LHCN-M2 (cell line): ENCODE measurements at regions not wholly inside any gene's neighbourhood (a gene's known extent, or its start where the extent isn't known, plus 50 kb on each side); places are given as distances from the start of the nearest gene placed in this dataset.
"Not testable (repeated sequence)": the region's sequence is repeated elsewhere in the genome, so short reads cannot be mapped to it uniquely, and the experiment has no call there.

Experiments used
- DNase-seq: peaks from one replicate; pipeline ENCODE4 v3.0.0-alpha.2; 2012; ENCODE audit warnings: low read depth

DNA sequence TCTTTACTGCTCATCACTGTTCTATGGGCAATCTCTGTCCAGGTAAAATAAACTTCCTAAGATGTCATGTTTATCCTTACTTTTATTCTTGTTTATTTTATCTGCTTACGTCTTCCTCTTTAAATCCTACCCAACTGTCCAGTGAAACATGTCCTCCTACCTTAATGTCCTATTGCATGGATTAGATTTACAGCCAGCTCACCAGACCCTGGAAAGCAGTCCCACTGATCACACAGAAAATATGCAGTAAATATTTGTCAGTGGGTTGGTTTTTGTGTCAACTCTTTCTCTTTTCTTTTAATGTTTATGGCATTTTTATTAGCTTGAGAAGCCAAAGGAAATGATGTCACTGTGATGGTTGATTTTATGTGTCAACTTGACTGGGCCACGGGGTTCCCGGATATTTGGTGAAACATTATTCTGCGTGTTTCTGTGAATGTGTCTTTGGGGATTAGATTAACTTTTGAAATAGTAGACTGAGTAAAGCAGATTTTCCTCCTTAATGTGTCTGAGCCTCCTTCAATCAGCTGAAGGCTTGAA lies 258.3 kb downstream of the SRGAP2C start:
- peak; percentile 1 for DNase-seq

DNA sequence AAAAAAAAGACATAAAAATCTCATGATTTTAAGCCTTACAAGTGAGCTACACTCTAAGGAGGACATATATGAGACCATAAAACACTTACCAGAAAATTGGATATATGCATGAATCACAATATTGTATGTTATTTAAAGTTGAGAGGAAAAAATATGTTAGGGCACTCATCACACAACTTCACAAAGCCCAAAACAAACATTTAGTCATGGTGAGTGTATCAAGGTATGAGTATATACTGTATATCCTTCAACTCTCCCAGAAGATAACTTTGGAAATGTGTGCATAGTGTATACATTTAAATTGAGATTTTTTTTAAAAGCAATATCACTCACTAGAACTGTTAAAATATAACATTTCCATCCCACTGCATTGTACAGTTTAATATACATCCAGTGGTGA lies 259.3 kb downstream of the SRGAP2C start:
- DNase-seq = no peak

DNA sequence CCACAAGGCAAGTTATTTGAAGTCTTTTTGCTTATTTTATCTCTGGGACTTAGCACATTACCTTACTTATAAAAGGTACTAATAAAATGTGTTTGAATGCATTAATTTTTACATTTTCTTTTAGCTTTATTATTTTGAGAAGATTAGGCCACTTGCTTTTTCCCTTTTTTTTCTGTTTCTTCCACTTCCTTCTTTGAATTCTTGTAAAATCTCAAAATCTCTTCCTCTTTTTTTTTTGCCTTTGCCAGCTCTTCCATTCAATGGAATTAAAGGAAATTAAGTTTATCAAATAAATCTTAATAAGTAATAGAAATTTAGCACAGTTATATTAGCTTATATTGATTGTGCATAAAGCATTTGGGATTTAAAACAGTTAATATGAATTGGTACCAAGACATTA lies 260.9 kb downstream of the SRGAP2C start:
- DNase-seq = no peak

DNA sequence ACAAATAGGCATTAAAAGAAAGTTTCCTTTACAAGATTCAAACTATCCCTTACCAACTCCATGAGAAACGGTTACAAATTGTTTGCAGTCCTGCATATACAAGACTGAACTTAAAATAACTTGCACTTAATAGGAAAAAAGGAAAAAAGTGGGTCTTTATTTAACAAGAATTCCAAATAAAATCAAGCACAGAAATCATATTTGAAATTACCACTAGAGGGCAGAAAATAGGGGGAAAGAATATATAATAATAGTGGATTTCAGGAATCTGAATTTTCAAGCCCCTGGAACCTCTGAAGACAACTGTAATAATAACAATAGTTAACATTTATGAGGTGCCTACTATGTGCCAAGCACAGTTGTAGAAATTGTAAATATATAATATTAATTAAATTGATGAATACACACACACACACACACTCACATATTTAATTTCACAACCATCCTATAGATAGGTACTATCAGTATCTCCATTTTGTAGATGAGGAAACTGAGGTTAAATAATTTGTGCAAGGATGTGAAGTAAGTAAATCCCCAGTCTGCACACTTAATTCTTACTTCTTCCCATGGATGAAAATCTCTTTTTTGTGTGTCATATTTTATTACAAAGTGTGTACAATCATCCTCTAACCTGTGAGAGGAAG lies 262.6 kb downstream of the SRGAP2C start:
- peak; percentile 8 for DNase-seq

DNA sequence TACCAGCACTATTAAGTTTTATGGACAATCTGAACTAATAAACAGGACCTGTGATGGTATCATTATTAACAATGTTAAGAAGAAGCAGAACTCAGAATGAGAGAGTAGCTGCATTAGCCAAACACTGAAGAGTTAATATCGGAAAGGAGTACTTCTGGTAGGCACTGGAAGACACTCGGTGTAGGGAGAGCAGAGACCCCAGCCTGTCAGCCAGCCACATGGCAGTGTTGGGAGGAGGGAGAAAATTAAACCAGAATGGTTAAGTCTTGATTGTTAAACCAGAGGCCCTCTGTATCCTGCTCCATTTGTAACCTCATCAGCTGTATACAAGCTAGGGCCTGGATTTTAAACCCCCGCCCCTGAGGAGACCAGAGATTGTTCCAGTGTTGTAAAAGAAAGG lies 263.3 kb downstream of the SRGAP2C start:
- DNase-seq = not testable (repeated sequence)

DNA sequence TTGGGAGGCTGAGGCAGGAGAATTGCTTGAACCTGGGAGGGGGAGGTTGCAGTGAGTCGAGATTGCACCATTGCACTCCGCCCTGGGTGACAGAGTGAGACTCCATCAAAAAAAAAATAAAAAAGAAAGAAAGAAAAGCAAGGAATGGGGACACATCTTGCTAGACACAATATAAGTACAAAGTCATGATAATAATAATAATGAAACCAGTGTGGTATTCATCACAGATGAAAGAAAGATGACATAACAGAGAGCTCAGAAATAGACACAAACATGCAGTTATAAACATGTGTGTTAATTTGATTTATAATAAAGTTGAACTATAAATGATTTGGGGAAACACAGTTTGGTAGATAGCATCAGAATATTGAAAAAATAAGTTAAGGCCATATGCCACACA lies 264.1 kb downstream of the SRGAP2C start:
- DNase-seq = no peak

DNA sequence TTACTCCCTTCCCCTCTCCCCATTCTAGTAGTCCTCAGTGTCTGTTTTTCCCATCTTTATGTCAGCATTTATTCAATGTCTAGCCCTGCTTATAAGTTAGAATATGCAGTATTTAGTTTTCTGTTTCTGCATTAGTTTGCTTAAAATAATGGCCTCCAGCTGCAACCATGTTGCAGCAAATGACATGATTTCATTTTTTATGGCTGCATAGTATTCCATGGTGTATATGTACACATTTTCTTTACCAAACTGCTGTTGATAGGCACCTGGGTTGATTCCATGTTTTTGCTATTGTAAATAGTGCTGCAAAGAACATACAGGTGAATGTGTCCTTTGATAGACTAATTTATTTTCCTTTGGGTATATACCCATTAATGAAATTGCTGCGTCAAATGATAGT lies 267.7 kb downstream of the SRGAP2C start:
- DNase-seq = no peak

DNA sequence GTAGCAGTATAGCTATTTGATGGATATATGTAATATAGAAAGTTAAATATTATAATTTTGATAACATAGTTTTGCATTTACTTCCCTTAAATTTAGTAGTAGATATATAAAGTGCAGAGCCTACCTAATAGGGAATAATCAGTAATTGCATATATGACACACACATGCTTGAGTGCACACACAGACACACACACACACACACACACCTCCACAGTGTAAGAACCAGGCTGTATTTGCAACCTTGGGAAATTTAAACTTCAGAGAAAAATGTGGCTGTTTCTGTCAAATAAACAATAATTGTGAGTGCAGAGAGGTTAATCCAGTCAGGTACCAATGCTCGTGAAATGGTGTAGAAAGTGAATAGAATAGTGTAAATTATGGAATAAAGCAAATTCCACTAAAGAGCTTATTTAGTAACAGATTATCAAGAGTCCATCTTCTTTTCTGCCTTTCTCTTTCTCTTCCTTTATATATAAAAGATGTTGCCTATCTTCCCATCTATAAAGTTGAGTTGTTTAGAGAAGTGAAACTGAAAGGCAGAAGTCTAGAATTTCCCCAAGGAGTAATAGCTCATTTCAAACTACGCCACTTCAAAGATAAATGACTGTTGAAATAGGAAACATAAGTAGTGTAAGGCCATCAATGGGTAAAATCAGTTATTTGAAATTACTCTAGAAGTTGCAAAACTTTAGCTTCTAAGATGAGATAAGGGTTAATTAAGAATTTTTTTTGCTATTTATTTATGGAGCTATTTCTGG lies 273.7 kb downstream of the SRGAP2C start:
- DNase-seq = no peak

DNA sequence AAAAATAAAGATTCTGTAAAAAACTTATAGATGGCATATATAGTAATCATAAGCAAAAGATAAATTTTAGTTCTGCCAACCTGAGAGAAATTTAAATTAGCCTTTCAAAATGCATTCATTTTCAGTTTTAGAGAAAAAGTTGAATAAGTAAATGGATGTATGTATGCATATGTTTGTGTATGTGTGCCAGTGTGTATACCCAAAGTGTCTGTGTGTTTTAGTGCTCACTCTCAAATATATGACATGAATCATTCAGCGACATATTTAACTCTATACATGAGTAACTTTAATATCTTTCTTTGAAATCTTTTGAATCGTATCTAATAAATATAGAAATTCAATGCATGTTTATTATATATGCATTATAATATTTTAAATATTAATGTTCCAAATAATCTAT lies 274.5 kb downstream of the SRGAP2C start:
- DNase-seq = no peak

DNA sequence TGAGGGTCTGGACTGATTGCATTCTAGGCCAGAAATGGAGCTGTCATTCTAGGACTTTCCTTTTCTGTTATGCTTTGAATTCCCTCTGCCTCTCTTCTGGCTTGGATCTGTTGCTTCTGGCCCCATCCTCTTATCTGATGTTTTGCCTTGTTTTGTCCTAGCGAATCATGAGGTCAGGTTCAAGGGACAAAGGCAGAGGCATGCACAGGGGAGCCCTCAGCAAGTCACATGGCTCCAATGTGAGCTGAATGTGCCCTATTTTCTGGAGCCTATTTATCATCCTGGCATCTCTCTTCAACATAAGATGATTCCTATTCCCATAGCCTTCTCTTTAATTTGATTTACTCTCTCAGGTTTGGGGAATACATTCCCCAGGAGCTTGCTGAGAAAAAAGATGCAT lies 284.6 kb downstream of the SRGAP2C start:
- not testable (repeated sequence) for DNase-seq

DNA sequence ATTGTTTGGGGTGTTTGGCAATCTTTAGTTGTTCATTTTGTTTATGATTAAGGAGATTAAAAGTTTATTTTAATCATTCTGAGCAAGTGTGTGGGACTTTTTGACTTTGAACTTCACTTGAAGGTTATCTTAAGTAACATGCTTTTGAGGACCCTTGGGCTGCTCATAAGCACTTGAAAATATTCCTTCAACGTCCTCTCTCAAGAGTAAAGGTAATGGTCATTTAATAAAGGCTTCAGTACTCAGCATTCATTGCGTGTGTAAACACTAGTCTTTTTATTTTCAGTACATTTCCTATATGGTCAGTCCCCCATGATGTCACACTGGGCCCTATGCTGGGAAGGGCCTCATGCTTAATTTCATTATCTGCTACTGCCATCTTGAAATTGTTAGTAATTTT lies 285.6 kb downstream of the SRGAP2C start:
- DNase-seq = not testable (repeated sequence)

DNA sequence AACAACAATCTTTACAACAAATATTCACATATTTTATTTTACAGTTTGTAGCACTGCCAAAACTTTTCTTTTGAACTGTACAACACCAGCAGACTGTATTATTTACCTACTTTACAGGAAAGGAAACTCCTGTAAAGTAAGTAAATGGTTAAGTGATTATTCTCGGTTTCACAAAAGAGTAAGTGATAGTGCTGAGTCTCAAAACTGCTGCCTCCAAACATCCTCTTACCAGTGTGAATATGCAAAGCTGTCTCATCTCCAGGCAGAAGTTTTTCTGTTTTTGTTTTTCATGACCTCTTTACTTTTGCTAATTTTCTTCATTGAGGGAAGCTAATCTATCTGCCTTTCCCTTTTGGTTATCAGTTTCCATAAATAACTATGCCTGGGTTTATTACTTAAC lies 286.7 kb downstream of the SRGAP2C start:
- no peak for DNase-seq

DNA sequence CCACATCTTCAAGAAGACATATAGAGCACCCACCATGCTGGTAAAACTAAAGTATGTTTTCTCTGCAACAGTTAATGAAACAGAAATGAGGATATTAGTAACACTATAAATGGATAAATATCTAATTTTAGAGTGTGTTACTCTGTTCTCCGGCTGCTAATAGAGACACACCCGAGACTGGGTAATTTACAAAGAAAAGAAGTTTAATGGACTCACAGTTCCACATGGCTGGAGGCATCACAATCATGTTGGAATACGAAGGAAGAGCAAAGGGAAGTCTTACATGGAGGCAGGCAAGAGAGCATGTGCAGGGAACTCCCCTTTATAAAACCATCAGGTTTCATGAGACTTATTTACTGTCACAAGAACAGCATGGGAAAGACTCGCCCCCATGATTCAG lies 287.2 kb downstream of the SRGAP2C start:
- no peak for DNase-seq

DNA sequence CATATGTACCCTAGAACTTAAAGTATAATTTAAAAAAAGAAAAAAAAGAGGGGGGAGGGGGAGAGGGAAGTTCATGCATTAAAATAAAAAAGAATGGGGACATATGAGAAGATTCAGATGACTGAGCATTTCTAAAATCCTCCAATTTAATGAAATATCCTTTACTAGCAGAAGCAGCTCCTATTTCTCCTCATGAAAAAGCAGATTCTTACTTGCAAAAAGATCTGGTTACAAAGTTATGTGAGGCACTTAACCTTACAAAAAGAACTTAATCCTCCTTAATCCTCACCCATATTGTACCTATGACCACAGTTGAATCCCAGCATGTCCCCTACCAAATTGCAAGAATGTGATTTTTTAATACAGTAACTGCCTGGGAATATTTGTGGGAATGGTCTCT lies 298.5 kb downstream of the SRGAP2C start:
- no peak for DNase-seq

DNA sequence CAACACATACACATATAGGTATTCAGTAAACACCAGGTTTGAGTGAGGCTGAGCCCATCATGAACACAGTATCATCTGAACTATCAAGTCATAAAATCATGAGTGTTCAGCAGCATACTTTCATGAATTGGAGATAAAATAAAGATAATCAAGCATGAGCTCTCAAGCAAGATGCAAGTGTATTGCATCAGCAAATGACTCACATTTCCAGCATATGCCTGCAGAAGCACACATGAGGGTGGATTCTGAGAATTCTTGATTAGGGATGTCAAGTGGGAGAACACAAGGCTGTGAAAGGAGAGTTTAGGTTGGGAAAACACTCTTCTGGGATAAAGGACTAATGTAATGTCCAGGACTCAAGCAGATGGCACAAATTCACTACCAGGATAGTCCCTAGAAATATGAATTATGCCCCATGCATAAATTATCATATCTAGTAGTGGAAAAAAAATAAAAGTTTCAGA lies 299.2 kb downstream of the SRGAP2C start:
- DNase-seq = peak; percentile 71

DNA sequence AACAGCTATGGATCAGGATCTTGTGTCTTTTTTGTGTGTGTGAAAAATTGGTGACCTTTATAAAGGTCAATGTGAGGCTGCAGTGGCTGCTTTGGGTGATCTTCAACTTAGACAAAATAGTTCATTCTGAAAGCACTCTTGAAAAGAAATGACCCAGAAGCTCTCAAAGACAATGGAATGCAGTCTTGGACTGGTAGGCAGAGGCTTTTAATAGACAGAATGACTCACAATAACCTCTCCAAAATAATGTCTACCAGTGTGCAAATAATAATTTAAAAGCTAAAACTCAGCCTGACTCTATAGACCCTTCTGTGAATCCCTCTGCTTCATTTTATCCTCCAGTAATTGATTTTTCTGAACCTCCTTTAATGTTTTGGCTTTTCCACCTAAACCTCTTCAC lies 310.0 kb downstream of the SRGAP2C start:
- not testable (repeated sequence) for DNase-seq

DNA sequence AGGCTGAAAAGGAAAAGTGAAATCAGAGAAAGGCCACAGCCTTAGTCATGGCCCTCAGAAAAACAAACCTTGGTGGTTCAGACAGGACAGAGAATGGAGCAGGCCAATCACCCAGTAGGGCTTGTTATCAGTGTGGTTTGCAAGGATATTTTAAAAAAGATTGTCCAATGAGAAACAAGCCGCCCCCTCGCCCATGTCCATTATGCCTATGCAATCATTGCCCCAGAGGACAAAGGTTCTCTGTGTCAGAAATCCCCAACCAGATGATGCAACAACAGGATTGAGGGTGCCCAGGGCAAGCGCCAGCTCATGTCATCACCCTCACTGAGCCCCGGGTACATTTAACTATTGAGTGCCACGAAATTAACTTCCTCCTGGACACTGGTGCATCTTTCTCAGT lies 326.7 kb downstream of the SRGAP2C start:
- peak; percentile 47 for DNase-seq

DNA sequence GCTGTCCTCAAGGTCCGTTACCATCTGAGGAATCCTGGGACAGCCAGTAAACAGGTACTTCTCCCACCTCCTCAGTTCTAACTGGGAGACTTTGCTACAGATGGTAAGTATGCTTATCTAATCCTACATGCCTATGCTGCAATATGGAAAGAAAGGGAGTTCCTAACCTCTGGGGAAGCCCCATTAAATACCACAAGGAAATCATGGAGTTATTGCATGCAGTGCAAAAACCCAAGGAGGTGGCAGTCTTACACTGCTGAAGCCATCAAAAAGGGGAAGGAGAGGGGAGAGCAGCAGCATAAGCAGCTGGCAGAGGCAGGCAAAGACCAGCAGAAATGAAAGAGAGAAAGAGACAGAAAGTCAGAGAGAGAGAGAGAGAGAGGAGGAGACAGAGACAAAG lies 327.1 kb downstream of the SRGAP2C start:
- peak; percentile 9 for DNase-seq

DNA sequence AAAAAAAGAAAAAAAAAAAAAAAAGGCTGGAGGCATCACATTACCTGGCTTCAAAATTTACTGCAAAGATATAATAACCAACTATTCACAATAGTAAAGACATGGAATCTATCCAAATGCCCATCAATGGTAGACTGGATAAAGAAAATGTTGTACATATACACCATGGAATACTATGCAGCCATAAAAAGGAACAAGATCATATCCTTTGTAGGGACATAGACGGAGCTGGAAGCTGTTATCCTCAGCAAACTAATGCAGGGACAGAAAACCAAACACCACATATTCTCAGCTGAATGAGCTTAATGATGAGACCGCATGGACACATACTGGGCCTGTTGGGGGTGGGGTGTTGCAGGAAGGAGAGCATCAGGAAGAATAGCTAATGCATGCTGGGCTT lies 330.5 kb downstream of the SRGAP2C start:
- no peak for DNase-seq

DNA sequence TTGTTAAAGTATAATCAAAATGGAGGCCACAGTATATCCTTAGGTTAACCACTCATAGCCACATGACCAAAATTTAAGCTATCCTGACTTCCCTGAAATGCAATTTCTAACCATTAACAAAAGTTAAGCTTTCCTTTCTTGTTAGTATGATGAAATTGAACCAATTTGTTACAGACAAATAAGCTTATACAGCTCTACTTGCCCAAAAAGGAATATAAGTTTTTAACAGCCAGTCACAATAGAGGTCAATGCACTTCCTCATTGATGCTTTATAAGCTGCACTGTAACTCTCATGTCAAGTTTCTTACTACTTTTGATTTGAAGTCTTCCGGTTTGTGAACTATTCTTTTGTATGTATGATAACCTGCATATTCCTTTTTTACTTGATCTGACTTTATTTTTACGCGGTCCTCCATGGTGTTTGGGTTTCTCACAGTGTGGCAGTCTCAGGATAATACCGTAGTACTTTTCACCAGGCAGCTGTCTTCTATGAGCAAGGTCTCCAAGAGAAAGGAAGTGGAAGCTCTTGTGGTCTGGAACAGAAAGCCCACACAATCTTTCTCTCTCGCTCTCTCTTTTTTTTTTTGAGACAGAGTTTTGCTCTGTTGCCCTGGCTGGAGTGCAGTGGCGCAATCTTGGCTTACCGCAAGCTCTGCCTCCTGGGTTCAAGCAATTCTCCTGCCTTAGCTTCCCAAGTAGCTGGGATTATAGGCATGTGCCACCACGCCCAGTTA lies 331.6 kb downstream of the SRGAP2C start:
- DNase-seq = peak; percentile 33

DNA sequence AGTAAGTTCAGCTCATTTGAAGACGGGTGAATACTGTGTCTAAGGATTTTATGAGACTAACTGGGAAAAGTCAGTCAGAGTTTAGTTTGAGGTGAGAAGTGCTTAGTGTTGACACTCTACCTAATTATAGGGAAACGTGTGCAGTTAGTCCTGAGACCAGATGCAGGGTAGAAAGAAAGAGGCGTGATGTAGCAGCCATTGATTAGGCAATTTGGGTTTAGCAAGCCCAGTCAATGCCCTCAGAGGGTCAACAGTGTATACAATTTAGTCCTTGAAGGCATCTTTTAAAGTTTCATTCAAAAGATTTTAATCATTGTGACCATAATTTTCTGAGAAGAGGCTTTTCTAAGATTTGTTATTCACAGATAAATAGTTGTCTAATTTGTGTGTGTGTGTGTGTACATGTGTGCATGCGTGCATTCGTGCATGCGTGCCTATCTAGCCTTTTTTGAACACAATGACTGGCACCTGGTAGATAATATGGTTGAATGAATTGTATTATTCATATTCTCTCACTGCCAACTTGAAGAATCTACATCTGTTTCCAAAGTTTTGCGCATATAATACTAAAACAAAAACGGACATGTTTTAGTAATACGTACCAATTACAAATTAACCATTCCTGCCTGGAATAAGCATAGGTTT lies 332.9 kb downstream of the SRGAP2C start:
- DNase-seq = no peak

DNA sequence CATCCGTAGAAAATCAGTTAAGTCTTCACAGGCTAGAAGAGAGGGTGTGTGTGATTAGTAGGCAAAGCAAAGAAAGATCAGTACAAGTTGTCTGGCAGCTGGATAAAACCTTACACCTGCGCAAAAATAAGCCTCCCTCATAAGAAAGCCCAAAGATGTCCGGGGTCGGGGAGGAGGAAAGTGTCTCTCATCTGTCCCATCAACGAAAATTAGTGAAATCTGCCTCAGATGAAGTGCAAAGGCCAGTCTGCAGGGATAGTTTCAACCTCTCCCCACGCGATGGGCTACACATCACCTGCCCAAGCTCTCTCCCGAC lies 333.9 kb downstream of the SRGAP2C start:
- DNase-seq = no peak
